ENCODE measurements at regions not wholly inside any gene's neighbourhood (a gene's known extent, or its start where the extent isn't known, plus 50 kb on each side); places are given as distances from the start of the nearest gene placed in this dataset.

GRCh38 chr21:16117851-16118590 is 388.2 kb downstream of the USP25 start:
- TF ChIP-seq POLR2A (IDR thresholded peaks at IDR 0.05; ENCODE audit: low read depth, low read length) = no peak
- no peak for TF ChIP-seq POLR2AphosphoS5 (IDR thresholded peaks at IDR 0.05; ENCODE audit: low read depth, low read length)

Measured in GM12892 (cell line).